ENCODE measurements at regions not wholly inside any gene's neighbourhood (a gene's known extent, or its start where the extent isn't known, plus 50 kb on each side); places are given as distances from the start of the nearest gene placed in this dataset.

- no peak for TF ChIP-seq POLR2AphosphoS5 (IDR thresholded peaks at IDR 0.05; ENCODE audit: low read depth, low read length)
- no peak for TF ChIP-seq POLR2A (IDR thresholded peaks at IDR 0.05; ENCODE audit: low read depth, low read length)
- TF ChIP-seq PAX5 (IDR thresholded peaks at IDR 0.05; ENCODE audit: insufficient read depth, low read length, severe bottlenecking) = no peak
- TF ChIP-seq TAF1 (IDR thresholded peaks at IDR 0.05; ENCODE audit: low read depth, low read length) = no peak
Observed at GRCh38 chr1:73096841-73097240, 814.5 kb upstream of the NEGR1 start.
